Right lobe of liver (tissue), 4 donors: ENCODE measurements at regions not wholly inside any gene's neighbourhood (a gene's known extent, or its start where the extent isn't known, plus 50 kb on each side); places are given as distances from the start of the nearest gene placed in this dataset.

ENCODE experiments used
- CTCF ChIP-seq, 4 donors: fragments of 200-600 bp in 3 of 4; fragments of 450-650 bp in 1 of 4; IDR thresholded peaks; one replicate each; pipeline versions ENCODE4 v1.5.1 to v1.8.0; 2016 to 2022; ENCODE audit warnings: antibody characterized with exemption in 4 of 4, mild to moderate bottlenecking in 2 of 4
- POLR2A ChIP-seq: fragments of 450-650 bp; IDR thresholded peaks from one replicate; pipeline ENCODE4 v1.6.1; 2017; ENCODE audit warnings: antibody characterized with exemption, mild to moderate bottlenecking
- donor health status: DM: no; HTN: no; CAD: no.
- donor health status: DM: no; HTN: no; CAD: no.
- donor health status: DM: no; HTN: yes; CAD: no.

- TF ChIP-seq POLR2A (no peak), CTCF (IDR thresholded peaks at IDR 0.05) (no peak)
These were observed 212.8 kb upstream of the CCDC196 start for GRCh38 chr14:66273261-66273832.
